ENCODE measurements at regions not wholly inside any gene's neighbourhood (a gene's known extent, or its start where the extent isn't known, plus 50 kb on each side); places are given as distances from the start of the nearest gene placed in this dataset.

GRCh38 chr1:81345110-81345509 lies 455.6 kb upstream of the ADGRL2 start:
- TF ChIP-seq POLR2A (IDR thresholded peaks at IDR 0.05) (no peak), CTCF (IDR thresholded peaks at IDR 0.05) (no peak)

Data from adrenal gland (tissue), 5 donors.